Effector CD8-positive, alpha-beta T cell (primary cell): ENCODE measurements at regions not wholly inside any gene's neighbourhood (a gene's known extent, or its start where the extent isn't known, plus 50 kb on each side); places are given as distances from the start of the nearest gene placed in this dataset.

ENCODE experiments used
- DNase-seq: peaks from one replicate; lab custom pipeline; 2025; lab: John Stamatoyannopoulos, UW

GRCh38 chr2:191738003-191738402, 60.1 kb downstream of the NABP1 start:
- no peak for DNase-seq

- DNase-seq, result no peak
These were observed 60.7 kb downstream of the NABP1 start for GRCh38 chr2:191738667-191739066.

- no peak for DNase-seq
These were observed 61.3 kb downstream of the NABP1 start for GRCh38 chr2:191739194-191739593.

GRCh38 chr2:191740016-191740419, 62.1 kb downstream of the NABP1 start:
- no peak for DNase-seq

- DNase-seq, result no peak
These were observed 62.8 kb downstream of the NABP1 start for GRCh38 chr2:191740759-191741158.

GRCh38 chr2:191746346-191747169, 68.6 kb downstream of the NABP1 start:
- DNase-seq, result no peak

GRCh38 chr2:191747170-191747530, 69.2 kb downstream of the NABP1 start:
- DNase-seq, result no peak

- DNase-seq, result no peak
These were observed 70.1 kb downstream of the NABP1 start for GRCh38 chr2:191748059-191748461.

- no peak for DNase-seq
These were observed 70.7 kb downstream of the NABP1 start for GRCh38 chr2:191748528-191749180.

GRCh38 chr2:191749181-191749540, 71.2 kb downstream of the NABP1 start:
- no peak for DNase-seq

- no peak for DNase-seq
These were observed 76.2 kb downstream of the NABP1 start for GRCh38 chr2:191754103-191754502.

- no peak for DNase-seq
These were observed 78.8 kb downstream of the NABP1 start for GRCh38 chr2:191756761-191757160.

- DNase-seq, result no peak
These were observed 79.3 kb downstream of the NABP1 start for GRCh38 chr2:191757208-191757607.

- peak; percentile 1 for DNase-seq
These were observed 80.9 kb downstream of the NABP1 start for GRCh38 chr2:191758518-191759507.

- no peak for DNase-seq
These were observed 81.7 kb downstream of the NABP1 start for GRCh38 chr2:191759680-191760079.

- DNase-seq, result no peak
These were observed 82.8 kb downstream of the NABP1 start for GRCh38 chr2:191760655-191761262.

GRCh38 chr2:191773136-191773535, 73.8 kb downstream of the CAVIN2 start:
- DNase-seq, result no peak

GRCh38 chr2:191777351-191777750, 69.5 kb downstream of the CAVIN2 start:
- no peak for DNase-seq

GRCh38 chr2:191778041-191778440, 68.8 kb downstream of the CAVIN2 start:
- no peak for DNase-seq

GRCh38 chr2:191782351-191782750, 64.5 kb downstream of the CAVIN2 start:
- DNase-seq, result no peak

GRCh38 chr2:191783416-191783815, 63.5 kb downstream of the CAVIN2 start:
- DNase-seq, result no peak
